Parathyroid adenoma (tissue), 2 donors: ENCODE measurements at regions not wholly inside any gene's neighbourhood (a gene's known extent, or its start where the extent isn't known, plus 50 kb on each side); places are given as distances from the start of the nearest gene placed in this dataset.

Source experiments
- H2AFZ ChIP-seq: fragments of 300-600 bp; sonication (generic); one replicate; pipeline ENCODE4 v1.7.0; 2017; ENCODE audit warnings: antibody characterized with exemption, mild to moderate bottlenecking
- H3K27ac ChIP-seq: fragments of 300-600 bp; sonication (generic); one replicate; pipeline ENCODE4 v1.7.0; 2017
- H3K27me3 ChIP-seq: fragments of 300-600 bp; sonication (generic); one replicate; pipeline ENCODE4 v1.7.0; 2017; ENCODE audit warnings: low read length; ENCODE audit not compliant: control insufficient read depth, insufficient read depth
- H3K36me3 ChIP-seq: fragments of 300-600 bp; sonication (generic); one replicate; pipeline ENCODE4 v1.7.0; 2017; ENCODE audit warnings: low read length; ENCODE audit not compliant: control insufficient read depth, insufficient read depth
- H3K4me1 ChIP-seq: fragments of 300-600 bp; sonication (generic); one replicate; pipeline ENCODE4 v1.7.0; 2017; ENCODE audit warnings: control low read depth
- H3K4me2 ChIP-seq: fragments of 300-600 bp; sonication (generic); one replicate; pipeline ENCODE4 v1.7.0; 2017; ENCODE audit warnings: low read length
- H3K4me3 ChIP-seq: fragments of 300-600 bp; sonication (generic); one replicate; pipeline ENCODE4 v1.7.0; 2017; ENCODE audit warnings: low read depth, low read length
- H3K79me2 ChIP-seq: fragments of 300-600 bp; sonication (generic); one replicate; pipeline ENCODE4 v1.7.0; 2017; ENCODE audit warnings: control low read depth
- H3K9ac ChIP-seq: fragments of 300-600 bp; sonication (generic); one replicate; pipeline ENCODE4 v1.7.0; 2017; ENCODE audit warnings: mild to moderate bottlenecking
- H3K9me3 ChIP-seq: fragments of 300-600 bp; sonication (generic); one replicate; pipeline ENCODE4 v1.7.0; 2017; ENCODE audit warnings: low read length; ENCODE audit not compliant: control insufficient read depth
- CTCF ChIP-seq: fragments of 300-600 bp; sonication (generic); IDR thresholded peaks from one replicate; pipeline ENCODE4 v1.7.0; 2017; ENCODE audit warnings: antibody characterized with exemption, mild to moderate bottlenecking
- donor health status: primary hyperparathyroidism.

- no peaks in the 10 kb centered on the region for H3K79me2 ChIP-seq
- no peak overlapping the region for H2AFZ ChIP-seq
- no peaks in the 10 kb centered on the region for H3K9me3 ChIP-seq
- H3K36me3 ChIP-seq, result no peaks in the 10 kb centered on the region
- H3K27me3 ChIP-seq, result no peaks in the 10 kb centered on the region
- H3K27ac ChIP-seq, result no peak overlapping the region
- no peak for TF ChIP-seq CTCF
- H3K4me3 ChIP-seq, result no peak overlapping the region
- H3K4me1 ChIP-seq, result no peaks in the 10 kb centered on the region
- H3K9ac ChIP-seq, result no peak overlapping the region
- no peak overlapping the region for H3K4me2 ChIP-seq
These were observed 187.1 kb downstream of the ACTR3 start for GRCh38 chr2:114076961-114077360.

- Histone ChIP-seq H3K4me3 (no peak overlapping the region), H3K9me3 (no peaks in the 10 kb centered on the region), H2AFZ (no peak overlapping the region), H3K36me3 (no peaks in the 10 kb centered on the region), H3K27ac (no peak overlapping the region), H3K9ac (no peak overlapping the region), H3K4me1 (no peaks in the 10 kb centered on the region), H3K4me2 (no peak overlapping the region), H3K27me3 (no peaks in the 10 kb centered on the region), H3K79me2 (no peaks in the 10 kb centered on the region)
- no peak for TF ChIP-seq CTCF
These were observed 189.6 kb downstream of the ACTR3 start for GRCh38 chr2:114079366-114080004.

GRCh38 chr2:114082731-114083433, 193.0 kb downstream of the ACTR3 start:
- H3K27ac ChIP-seq, result no peak overlapping the region
- no peak overlapping the region for H2AFZ ChIP-seq
- no peaks in the 10 kb centered on the region for H3K4me1 ChIP-seq
- no peaks in the 10 kb centered on the region for H3K79me2 ChIP-seq
- H3K9ac ChIP-seq, result no peak overlapping the region
- no peaks in the 10 kb centered on the region for H3K9me3 ChIP-seq
- no peak overlapping the region for H3K4me3 ChIP-seq
- no peaks in the 10 kb centered on the region for H3K27me3 ChIP-seq
- no peak overlapping the region for H3K4me2 ChIP-seq
- no peak for TF ChIP-seq CTCF
- H3K36me3 ChIP-seq, result no peaks in the 10 kb centered on the region

- no peak overlapping the region for H3K4me2 ChIP-seq
- H3K9ac ChIP-seq, result no peak overlapping the region
- no peaks in the 10 kb centered on the region for H3K9me3 ChIP-seq
- no peaks in the 10 kb centered on the region for H3K79me2 ChIP-seq
- H3K27ac ChIP-seq, result no peak overlapping the region
- H3K4me3 ChIP-seq, result no peak overlapping the region
- no peaks in the 10 kb centered on the region for H3K36me3 ChIP-seq
- no peak overlapping the region for H2AFZ ChIP-seq
- no peaks in the 10 kb centered on the region for H3K27me3 ChIP-seq
- H3K4me1 ChIP-seq, result no peaks in the 10 kb centered on the region
- no peak for TF ChIP-seq CTCF
These were observed 194.0 kb downstream of the ACTR3 start for GRCh38 chr2:114083717-114084387.
